Prostate gland (tissue), 2 donors: ENCODE measurements at regions not wholly inside any gene's neighbourhood (a gene's known extent, or its start where the extent isn't known, plus 50 kb on each side); places are given as distances from the start of the nearest gene placed in this dataset.

Experiments
- POLR2A ChIP-seq: fragments of 450-650 bp; IDR thresholded peaks from one replicate; pipeline ENCODE4 v1.6.1; 2016; ENCODE audit warnings: antibody characterized with exemption, mild to moderate bottlenecking
- POLR2AphosphoS5 ChIP-seq: sonication (generic); formaldehyde crosslinking; IDR thresholded peaks from one replicate; pipeline ENCODE4 v1.6.1; 2017; ENCODE audit warnings: antibody characterized with exemption
- TF ChIP-seq, protein P1 (sequence below), 4 experiments: fragments of 200-600 bp in 2 of 4; fragments of 450-650 bp in 2 of 4; sonication (generic) in 2 of 4; IDR thresholded peaks; 1 replicate in 3 of 4; 2 replicates in 1 of 4; pipeline ENCODE4 v1.5.1; 2016 to 2019; ENCODE audit warnings: antibody characterized with exemption in 4 of 4, mild to moderate bottlenecking in 2 of 4, moderate library complexity in 2 of 4

DNA sequence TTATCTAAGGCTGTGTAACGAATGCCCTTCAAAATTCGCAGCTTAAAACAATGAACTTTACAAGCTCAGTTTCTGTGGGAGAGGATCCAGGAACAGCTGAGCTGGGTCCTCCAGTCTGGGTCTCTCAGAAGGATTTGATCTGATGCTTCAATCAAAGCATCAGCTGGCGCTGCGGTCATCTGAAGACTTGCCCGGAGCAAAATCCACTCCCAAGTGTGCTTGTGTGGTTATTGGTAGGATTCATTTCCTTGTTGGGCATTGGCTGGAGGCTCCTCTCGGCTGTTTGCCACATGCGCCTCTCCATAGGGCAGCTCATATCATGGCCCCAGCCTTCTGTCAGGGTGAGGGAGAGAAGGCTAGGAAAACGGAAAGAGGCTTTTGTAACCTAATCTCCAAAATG is 269.3 kb upstream of the CHD6 start:
- TF ChIP-seq POLR2A (no peak), POLR2AphosphoS5 (no peak)
- TF ChIP-seq, protein P1, sequence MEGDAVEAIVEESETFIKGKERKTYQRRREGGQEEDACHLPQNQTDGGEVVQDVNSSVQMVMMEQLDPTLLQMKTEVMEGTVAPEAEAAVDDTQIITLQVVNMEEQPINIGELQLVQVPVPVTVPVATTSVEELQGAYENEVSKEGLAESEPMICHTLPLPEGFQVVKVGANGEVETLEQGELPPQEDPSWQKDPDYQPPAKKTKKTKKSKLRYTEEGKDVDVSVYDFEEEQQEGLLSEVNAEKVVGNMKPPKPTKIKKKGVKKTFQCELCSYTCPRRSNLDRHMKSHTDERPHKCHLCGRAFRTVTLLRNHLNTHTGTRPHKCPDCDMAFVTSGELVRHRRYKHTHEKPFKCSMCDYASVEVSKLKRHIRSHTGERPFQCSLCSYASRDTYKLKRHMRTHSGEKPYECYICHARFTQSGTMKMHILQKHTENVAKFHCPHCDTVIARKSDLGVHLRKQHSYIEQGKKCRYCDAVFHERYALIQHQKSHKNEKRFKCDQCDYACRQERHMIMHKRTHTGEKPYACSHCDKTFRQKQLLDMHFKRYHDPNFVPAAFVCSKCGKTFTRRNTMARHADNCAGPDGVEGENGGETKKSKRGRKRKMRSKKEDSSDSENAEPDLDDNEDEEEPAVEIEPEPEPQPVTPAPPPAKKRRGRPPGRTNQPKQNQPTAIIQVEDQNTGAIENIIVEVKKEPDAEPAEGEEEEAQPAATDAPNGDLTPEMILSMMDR (IDR thresholded peaks at IDR 0.05), result no peak
